GM19239 (cell line): ENCODE measurements at regions not wholly inside any gene's neighbourhood (a gene's known extent, or its start where the extent isn't known, plus 50 kb on each side); places are given as distances from the start of the nearest gene placed in this dataset.

Experiments
- DNase-seq: peaks from one replicate; pipeline ENCODE4 v3.0.0; 2011; ENCODE audit warnings: low spot score; ENCODE audit not compliant: insufficient read length
- FAIRE-seq: peaks from 2 replicates; lab custom pipeline; 2011; peaks lifted over from hg19 to GRCh38; lab: Jason Lieb, UNC

DNA sequence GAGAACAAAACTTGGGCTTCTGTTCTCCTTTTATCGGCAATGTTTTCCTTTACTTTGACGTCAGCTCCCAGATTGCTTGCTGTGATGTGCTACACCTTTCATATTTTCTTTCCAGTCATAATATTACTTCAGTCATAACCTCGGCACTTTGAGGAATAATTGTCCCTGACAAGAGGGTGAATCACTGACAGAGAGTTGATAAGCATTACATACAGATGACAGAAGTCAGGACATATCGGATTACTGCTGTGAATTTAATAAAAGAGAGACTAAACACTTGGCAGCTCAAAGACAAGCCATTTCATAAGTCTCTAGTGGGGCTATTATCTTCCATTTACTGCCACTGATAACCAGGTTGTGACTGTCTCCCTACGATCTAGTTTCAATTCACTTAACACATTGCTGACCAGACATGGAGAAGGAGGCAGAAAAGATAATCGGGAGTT is 362.1 kb upstream of the ARRDC4 start:
- no peak for FAIRE-seq
- DNase-seq = no peak

DNA sequence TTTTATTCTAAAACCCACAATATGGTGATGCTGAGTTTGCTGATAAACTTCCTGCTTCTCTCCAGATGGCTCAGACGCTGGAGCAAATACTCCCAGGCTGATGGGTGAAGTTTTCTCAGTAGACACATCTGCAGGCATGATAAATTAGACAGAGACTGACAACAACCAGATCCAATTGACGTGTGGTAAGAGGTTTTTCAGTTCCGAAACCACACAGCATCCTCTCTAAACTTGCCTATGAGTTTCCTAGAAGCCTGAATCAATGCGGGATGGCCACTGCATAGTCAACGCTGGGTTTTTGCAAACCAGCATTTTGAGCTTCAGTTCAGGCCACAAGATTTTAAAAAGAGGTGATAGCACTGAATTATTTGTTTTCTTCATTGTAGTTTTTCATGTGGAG is 360.3 kb upstream of the ARRDC4 start:
- DNase-seq = no peak
- no peak for FAIRE-seq

DNA sequence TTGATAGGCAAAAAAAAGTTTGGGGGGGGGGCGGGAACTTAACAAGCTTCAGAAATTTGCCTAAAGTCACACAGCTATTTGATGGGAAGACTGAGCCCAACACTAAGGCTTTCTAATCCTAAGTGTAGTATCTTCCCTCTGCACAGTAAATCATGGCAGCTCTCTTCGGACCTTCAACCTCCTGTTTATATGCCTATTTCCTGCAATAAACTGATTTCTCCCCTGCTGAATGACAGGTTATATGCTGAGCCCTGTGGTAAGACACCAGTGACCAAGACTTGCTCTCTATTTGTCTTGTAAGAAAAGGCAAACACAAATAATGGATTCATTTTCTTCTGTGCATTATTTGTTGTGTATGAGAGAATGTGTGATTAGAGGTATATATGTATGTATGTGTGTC is 355.8 kb upstream of the ARRDC4 start:
- no peak for FAIRE-seq
- no peak for DNase-seq

DNA sequence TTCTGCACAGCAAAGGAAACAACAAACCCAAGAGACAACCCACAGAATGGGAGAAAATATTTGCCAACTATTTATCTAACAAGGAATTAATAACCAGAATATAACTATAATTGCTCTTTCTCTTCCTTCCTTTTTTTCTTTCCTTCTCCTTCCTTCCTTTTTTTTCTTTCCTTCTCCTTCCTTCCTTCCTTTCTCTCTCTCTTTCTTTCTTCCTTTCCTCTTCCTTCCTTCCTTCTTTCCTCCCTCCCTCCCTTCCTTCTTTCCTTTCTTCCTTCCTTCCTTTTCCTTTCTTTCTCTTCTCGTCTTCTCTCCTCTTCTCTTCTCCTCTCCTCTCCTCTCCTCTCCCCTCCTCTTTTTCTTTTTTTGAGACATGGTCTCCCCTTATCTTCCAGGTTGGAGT is 345.4 kb upstream of the ARRDC4 start:
- FAIRE-seq (no peak), DNase-seq (no peak)

DNA sequence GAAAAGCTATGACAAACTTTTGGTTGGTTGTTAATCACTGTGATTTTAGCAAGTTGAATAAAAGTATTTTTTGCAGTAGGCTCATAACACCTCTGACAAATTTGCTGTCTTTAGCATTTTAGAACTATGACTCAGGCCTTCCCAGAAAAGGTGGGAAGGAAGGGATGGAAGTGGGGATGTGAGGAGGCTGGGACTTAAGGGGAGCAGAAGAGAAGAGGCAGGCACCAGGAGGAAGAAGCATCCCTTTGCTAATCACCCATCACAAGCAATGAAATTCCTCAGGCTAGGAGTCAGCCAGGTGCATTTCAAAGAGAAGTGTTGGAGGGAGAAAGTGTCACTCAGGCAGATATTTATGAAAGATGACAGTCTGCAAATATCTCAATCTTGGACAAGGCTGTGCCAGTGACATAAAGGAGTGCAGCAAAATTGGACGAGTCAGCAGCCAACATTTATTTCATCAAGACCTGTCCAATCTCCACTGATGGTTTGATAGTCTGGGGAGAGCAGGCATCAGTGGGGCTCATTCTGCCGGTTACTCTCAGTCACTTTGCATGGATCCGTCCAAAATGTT is 337.3 kb upstream of the ARRDC4 start:
- FAIRE-seq = no peak
- no peak for DNase-seq

DNA sequence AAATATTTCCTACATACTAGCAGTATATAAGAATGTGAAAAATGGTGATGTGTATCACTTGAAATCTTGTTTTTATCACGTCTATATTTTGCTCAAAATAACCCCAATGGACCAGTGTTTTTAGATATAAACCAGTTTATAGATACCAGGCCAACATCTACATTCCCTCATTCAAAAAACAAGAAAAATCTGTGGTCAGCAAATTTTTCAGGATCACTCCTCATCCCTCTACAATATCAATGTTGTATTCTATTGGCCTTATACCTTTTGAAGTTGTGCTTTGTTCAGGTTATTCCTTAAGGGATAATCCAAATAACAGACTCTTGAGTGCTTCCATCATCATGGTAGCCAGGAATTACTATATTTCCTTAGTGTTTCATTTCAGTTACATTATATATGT is 332.9 kb upstream of the ARRDC4 start:
- FAIRE-seq = no peak
- no peak for DNase-seq

DNA sequence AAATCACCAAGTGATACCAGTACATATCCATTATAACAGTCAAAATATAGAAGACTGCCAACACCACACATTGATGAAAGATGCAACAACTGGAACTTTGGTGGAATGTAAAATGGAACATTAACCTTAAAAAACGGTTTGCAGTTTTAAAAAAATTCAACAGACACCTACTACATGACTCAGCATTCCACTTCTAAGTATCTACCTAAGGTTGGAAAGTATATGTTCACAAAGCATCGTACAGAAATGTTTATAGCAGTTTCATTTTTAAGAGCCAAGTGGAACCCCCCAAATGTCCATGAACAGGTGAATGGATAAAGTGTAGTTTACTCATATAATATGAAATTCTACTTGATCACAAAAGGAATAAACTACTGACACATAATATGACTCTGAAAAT is 314.7 kb upstream of the ARRDC4 start:
- DNase-seq = no peak
- FAIRE-seq = no peak

DNA sequence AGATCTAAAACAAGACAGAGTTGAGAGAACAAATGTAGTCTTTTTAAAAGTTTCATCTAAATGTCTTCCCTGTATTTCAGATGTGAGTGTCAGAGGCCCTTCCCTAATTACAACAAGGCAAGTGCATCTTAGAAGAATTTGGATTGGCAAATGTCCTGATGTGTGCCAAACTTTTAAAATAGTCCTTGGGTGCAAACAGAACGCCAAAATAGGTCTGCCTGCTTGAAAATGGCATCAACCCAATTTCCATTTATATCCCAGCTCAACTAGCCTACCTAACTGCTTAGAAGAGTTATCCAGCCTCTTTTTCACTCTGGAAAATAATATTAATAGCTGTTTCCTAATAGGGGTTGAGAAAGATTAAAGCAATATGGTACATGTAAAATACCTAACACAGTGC is 311.8 kb upstream of the ARRDC4 start:
- DNase-seq = no peak
- no peak for FAIRE-seq

DNA sequence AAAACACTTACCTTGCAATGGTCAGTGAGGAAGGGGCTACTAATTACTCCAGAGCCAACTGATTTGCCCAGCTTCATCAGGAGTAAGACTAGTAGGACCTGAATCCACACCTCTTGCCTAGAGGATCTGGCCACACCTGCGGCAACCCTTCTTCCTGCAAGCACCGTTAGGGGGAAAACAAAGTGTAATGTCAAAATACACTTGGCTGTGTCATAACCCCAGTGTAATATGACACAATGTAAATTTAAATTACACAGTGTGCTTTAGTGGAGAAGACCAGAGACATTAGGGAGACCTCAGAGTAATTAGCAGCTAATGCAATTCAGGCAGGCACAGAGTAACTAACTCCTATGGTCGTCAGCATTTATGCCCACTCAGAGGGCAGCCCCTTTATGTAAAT is 308.5 kb upstream of the ARRDC4 start:
- DNase-seq (no peak), FAIRE-seq (no peak)

DNA sequence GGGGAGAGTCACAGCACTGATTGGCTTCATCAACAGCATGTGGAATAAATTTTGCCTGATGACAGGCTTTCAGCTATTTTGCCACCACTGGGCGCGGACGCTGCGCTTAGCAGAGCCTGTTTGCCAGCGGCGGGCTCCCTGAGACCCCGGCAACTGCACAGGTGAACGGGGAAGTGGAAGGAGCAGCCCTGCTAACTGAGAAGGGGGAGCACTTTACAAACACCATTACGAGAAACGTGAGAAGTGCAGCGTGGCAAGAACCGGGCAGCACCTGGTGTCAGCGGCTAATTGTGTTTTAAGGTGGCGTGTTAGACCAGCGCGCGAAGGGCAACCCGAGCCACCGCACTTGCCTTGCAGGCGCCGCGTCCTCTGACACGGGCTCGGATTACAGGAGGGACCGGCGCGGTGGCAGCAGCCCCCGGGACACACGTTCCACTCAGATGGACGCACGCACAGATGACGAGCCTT is 307.8 kb upstream of the ARRDC4 start:
- no peak for DNase-seq
- FAIRE-seq = no peak

DNA sequence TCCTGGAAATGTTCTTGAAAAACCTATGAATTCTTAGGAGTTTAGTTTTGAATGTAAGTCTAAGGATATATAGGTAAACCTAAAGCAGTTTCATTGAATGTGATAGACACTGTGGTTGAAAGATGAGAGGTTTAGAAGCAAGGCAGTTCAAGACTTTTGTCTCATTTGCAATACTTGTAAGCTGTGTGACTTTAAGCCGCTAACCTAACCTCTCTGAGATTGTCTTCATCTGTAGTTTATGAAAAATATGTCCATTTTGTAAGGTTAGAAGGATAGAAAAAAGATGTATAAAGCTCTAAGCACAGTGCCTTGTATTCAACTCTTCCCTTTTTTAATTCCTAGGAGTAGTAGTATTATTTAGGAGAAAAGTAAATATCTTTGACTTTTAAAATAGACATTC is 306.6 kb upstream of the ARRDC4 start:
- FAIRE-seq = no peak
- no peak for DNase-seq

DNA sequence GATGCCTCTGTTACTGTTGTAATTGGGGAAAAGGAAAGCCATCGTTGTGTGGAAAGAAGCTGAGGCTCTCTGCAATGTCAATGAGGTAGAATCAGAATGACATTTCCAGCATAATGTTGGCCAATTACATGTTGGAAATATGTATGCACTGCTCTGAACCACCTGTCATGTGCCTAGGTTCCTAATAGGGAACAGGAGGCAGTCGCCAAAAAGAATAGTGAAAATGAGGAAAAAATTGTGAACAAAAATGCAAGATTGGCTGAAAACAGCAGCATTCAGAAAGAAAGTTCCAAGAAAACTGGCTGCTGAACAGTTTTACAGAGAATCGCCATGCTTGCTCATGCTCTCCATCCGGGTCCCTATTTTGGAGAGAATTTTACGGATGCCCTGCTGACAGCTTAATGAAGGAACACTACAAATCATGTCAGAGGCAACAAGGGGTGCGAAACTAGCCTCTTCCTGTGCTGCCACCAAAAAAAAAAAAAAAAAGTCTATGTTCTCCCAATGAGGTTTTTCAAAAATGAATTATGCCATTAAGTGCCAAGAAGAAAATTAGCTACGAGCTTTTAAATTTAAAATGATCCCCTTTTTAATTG is 305.9 kb upstream of the ARRDC4 start:
- FAIRE-seq = no peak
- DNase-seq = no peak

DNA sequence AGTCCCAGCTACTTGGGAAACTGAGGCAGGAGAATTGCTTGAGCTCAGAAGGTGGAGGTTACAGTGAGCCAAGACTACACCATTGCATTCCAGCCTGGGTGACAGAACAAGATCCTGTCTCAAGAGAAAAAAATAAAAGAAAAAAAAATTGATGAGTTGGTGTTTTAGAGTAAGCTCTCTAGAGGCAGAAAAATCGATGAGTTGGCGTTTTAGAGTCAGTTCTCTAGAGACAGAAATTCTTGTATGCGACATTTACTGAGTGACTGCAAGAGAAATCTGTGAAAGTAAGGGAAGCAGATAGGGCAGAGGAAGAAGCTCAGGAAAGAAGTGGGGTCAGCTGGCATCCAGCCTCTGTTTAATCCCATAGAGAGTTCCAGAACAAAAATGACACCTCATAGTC is 298.7 kb upstream of the ARRDC4 start:
- no peak for FAIRE-seq
- DNase-seq = no peak

DNA sequence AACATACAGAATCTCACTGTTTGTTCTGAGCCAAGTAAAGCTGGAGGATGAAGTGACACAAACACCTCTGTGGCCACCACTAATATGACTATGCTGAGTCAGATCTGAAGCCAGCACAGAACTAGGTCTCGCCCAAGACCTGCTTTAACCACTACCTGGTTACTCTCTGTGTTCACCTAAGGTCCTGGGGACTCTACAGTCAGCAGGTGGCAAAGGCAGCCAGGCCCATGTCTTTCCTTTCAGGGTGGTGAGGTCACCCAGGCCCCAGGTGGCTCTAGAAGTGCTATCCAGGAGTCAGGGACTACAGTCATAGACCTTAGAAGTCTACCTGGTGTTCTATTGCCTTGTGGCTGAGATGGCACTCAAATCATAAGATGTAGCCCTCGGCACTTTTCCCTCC is 287.9 kb upstream of the ARRDC4 start:
- no peak for DNase-seq
- FAIRE-seq = no peak

DNA sequence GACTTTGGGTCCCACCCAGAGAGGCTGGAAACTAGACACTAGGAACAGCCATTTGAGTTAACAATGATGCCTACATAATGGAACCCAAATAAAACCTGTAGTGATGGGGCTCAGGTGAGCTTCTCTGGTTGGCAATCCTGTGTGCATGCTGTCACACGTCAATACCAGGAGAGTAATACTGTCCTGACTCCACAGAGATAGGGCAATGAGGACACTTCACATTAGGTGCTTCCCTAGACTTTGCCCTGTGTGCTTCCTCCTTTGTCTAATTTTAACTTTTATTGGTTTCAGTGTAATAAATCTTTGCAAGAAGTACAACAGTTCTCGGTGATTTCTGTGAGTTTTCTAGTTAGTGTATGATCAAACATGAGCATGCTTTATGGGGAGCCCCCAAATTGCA is 281.8 kb upstream of the ARRDC4 start:
- FAIRE-seq = no peak
- no peak for DNase-seq

DNA sequence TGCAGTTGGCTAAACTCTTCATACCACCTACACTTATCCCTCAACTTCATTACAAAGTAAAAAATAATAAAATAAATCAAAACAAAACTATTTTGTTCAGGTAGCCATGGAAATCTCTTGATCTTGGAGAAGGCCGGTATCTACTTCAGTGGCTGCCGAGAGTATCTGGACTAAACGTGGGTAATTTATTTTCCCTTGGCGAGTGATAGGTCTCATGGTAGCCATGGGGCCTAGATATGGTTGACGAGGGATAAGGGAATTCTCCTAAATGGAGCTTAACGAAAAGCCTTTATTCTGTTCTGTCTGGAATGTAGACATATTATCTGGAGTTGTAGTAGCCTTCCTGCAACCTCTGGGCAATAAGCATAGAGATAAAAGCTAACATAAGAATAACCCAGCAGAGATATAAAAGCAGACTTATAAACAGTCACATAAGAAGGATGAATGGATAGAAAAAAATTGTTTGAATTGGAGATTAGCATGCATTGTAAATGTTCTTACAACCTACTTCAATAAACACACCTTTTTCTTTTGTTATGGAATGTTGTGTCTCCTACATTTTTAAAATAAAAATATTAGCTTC is 281.3 kb upstream of the ARRDC4 start:
- no peak for FAIRE-seq

DNA sequence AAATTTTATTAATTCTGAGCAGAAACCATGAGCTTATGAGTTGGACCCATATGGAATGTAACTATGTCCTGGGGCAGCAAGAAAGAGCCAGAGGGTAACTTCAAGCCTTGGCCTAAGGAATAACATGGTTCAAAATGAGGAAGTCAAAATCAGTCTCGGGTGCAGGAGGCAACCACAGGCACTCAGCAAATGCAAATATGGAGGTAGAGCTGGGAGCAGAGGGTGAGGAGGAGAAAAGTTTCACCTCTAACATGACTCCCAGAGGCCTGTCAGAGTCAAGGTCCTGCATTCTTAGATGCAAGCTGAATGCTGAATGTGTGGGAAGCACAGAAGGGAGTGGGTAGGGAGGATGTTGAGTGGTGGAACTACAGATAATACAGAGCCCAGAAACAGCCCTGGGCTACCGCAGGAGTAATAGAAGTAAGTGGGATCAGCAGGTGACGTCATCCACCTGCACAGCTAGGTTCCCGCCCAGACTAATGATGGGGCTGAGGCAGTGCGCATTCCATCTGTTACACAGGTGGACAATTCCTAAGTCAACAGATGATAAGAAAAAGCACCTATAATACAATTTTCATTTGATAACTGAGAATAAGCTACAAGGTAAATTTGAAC is 279.8 kb upstream of the ARRDC4 start:
- FAIRE-seq = no peak

More for the DNA sequence above, 281.3 kb upstream of the ARRDC4 start:
- no peak for DNase-seq

DNA sequence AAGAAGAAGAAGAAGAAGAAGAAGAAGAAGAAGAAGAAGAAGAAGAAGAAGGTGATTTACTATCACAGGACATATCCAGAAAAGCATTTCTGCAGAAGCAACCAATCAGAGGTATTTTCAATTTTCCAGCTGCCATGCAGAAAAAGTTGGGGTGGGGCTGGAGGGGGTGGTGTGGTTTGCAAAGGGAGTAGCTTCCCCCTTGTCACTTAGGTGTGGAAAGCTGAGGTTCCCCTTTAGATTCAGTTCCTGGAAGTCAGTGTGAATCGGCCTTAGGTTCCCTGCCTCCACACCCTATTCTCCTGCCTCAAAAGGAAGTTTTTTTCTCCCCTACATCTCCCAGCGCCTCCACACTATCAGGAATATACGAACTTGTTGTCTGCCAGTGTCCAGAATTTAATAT is 276.7 kb upstream of the ARRDC4 start:
- no peak for DNase-seq
- no peak for FAIRE-seq

More for the DNA sequence above, 279.8 kb upstream of the ARRDC4 start:
- DNase-seq = no peak

DNA sequence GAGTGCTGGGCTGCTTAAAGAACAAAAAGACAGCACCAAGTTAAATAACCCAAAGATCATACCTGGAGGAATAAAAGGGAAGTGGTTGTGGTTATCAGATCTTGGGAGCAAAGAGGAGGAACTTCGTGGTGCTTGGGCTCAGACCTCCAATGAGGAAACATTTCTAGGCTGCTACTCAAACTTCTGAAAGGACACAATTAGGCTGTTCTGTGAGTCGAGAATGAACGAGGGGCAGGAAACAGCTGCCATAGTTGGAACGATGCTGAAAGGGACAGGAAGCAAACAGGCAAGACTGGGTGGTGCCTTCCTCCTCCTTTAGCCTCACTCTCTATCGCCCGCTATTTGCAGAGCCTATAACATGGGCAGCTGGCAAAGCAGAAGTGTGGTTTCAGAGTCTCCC is 276.3 kb upstream of the ARRDC4 start:
- DNase-seq (no peak), FAIRE-seq (no peak)

DNA sequence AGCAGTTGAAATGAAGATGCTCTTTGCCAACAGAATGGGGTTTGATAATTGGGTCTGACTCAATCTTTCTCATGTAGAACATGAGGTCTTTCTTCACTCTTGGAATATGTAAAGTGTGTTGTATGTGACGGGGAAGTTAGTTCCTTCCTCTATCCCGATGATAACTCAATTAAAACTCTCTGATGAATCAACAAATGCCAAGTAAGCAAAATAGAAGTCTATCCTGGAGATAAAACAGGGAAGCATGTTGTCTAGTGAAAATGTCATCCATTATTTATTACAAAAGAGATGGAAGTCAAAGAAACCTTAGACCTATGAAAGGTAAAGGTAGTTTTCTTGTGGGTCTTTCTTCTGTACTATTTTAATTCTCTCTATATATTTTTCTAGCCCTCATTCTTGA is 274.2 kb upstream of the ARRDC4 start:
- no peak for DNase-seq
- no peak for FAIRE-seq

DNA sequence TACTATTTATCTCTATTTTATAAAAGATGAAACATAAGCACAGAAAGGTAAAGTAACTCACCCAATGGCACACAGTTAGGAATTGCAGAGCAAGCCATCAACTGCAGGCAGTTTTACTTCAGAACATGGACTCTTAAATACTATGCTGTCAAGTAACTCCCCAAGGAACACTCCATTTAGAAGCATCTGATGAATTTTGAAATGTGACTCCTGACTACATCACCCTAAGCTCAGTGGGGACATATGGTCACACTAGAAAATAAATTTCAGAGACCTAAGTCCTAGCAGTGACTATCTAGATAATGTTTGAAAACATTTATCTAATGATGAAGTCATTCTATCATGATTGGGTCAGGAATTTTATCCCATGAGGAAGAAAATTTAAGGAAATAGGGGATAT is 272.8 kb upstream of the ARRDC4 start:
- no peak for DNase-seq

DNA sequence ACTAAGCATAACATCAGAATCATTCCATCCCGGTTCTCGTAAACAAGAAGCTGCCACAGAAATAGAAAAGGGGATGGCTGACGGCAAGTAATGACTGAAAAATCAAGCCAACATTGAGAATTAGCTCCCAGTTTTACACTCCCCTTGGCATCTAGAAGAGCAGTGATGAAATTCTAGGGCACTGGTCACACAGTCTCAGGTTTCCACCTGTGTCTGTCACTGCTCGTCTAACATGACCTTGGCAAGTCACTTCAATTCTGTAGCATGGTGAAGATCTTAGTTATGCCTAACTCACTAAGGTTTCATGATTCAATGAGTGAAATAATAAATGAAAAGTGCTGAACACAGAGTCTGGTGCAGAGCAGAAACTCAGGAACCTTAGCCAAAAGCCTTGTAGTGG is 272.3 kb upstream of the ARRDC4 start:
- FAIRE-seq (no peak), DNase-seq (no peak)

More for the DNA sequence above, 272.8 kb upstream of the ARRDC4 start:
- no peak for FAIRE-seq
